ENCODE measurements at regions not wholly inside any gene's neighbourhood (a gene's known extent, or its start where the extent isn't known, plus 50 kb on each side); places are given as distances from the start of the nearest gene placed in this dataset.
A peak's percentile ranks its signal among the peaks of the same experiment; 100 is the strongest.
"Not testable (repeated sequence)": the region's sequence is repeated elsewhere in the genome, so short reads cannot be mapped to it uniquely, and the experiment has no call there.

- DNase-seq = no peak
Measured at GRCh38 chr1:112855152-112855828, 100.7 kb downstream of the SLC16A1 start.

- not testable (repeated sequence) for DNase-seq
Measured at GRCh38 chr1:112854368-112854984, 101.5 kb downstream of the SLC16A1 start.

GRCh38 chr1:112853915-112854314 lies 102.1 kb downstream of the SLC16A1 start:
- DNase-seq = not testable (repeated sequence)

- DNase-seq = no peak
Measured at GRCh38 chr1:112852934-112853333, 103.1 kb downstream of the SLC16A1 start.

- DNase-seq = no peak
Measured at GRCh38 chr1:112852276-112852675, 103.7 kb downstream of the SLC16A1 start.

GRCh38 chr1:112850034-112850757 lies 105.8 kb downstream of the SLC16A1 start:
- DNase-seq = no peak

- no peak for DNase-seq
Measured at GRCh38 chr1:112849425-112850033, 106.5 kb downstream of the SLC16A1 start.

GRCh38 chr1:112841825-112842224 lies 114.2 kb downstream of the SLC16A1 start:
- no peak for DNase-seq

GRCh38 chr1:112840631-112841624 lies 115.1 kb downstream of the SLC16A1 start:
- DNase-seq = peak; percentile 55

GRCh38 chr1:112836642-112837041 lies 119.4 kb downstream of the SLC16A1 start:
- DNase-seq = no peak

GRCh38 chr1:112833806-112834205 lies 118.7 kb upstream of the PPM1J start:
- no peak for DNase-seq

GRCh38 chr1:112832259-112832658 lies 117.1 kb upstream of the PPM1J start:
- not testable (repeated sequence) for DNase-seq

GRCh38 chr1:112829691-112830090 lies 114.6 kb upstream of the PPM1J start:
- not testable (repeated sequence) for DNase-seq

- DNase-seq = no peak
Measured at GRCh38 chr1:112828716-112829115, 113.6 kb upstream of the PPM1J start.

GRCh38 chr1:112827391-112827790 lies 112.3 kb upstream of the PPM1J start:
- DNase-seq = not testable (repeated sequence)

- no peak for DNase-seq
Measured at GRCh38 chr1:112826217-112826944, 111.2 kb upstream of the PPM1J start.

GRCh38 chr1:112825563-112826216 lies 110.6 kb upstream of the PPM1J start:
- not testable (repeated sequence) for DNase-seq

GRCh38 chr1:112825075-112825474 lies 109.9 kb upstream of the PPM1J start:
- not testable (repeated sequence) for DNase-seq

- DNase-seq = not testable (repeated sequence)
Measured at GRCh38 chr1:112821307-112822063, 106.4 kb upstream of the PPM1J start.
